ENCODE measurements at regions not wholly inside any gene's neighbourhood (a gene's known extent, or its start where the extent isn't known, plus 50 kb on each side); places are given as distances from the start of the nearest gene placed in this dataset.

DNA sequence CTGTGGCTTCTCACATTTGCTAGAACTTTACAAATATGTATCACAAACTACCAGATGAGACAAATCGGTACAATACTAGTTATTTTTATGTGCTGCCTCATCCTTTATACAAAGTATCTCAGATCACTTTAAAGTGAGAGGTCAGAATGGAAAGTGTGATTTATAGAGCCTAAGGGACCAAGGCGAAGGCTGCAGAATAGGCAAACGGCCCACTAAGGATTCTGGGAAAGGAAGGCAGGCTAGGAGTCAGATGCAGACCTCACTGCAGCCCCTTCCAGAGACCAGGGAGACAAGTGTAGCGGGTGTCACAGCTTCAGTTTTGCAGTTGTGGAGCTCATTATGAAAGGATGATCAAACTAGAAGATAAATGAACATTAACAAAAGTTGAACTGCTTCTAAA is 190.6 kb downstream of the HIBADH start:
- H3K27ac Mint-ChIP-seq, result no peak overlapping the region

More for the DNA sequence above, 190.6 kb downstream of the HIBADH start:
- H3K27me3 Mint-ChIP-seq (ENCODE audit: insufficient read depth), result peaks cover 17% of the 10 kb centered on the region
- H3K4me1 Mint-ChIP-seq (ENCODE audit: low read depth), result peaks cover 14% of the 10 kb centered on the region
- DNase-seq, result no peak
- no peaks in the 10 kb centered on the region for H3K9me3 Mint-ChIP-seq
- no peak overlapping the region for H3K4me3 Mint-ChIP-seq
- TF ChIP-seq, protein P1, sequence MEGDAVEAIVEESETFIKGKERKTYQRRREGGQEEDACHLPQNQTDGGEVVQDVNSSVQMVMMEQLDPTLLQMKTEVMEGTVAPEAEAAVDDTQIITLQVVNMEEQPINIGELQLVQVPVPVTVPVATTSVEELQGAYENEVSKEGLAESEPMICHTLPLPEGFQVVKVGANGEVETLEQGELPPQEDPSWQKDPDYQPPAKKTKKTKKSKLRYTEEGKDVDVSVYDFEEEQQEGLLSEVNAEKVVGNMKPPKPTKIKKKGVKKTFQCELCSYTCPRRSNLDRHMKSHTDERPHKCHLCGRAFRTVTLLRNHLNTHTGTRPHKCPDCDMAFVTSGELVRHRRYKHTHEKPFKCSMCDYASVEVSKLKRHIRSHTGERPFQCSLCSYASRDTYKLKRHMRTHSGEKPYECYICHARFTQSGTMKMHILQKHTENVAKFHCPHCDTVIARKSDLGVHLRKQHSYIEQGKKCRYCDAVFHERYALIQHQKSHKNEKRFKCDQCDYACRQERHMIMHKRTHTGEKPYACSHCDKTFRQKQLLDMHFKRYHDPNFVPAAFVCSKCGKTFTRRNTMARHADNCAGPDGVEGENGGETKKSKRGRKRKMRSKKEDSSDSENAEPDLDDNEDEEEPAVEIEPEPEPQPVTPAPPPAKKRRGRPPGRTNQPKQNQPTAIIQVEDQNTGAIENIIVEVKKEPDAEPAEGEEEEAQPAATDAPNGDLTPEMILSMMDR (IDR thresholded peaks at IDR 0.05), result no peak
- H3K36me3 Mint-ChIP-seq (ENCODE audit: low read depth), result no peaks in the 10 kb centered on the region
